DND-41 (cell line): ENCODE measurements at regions not wholly inside any gene's neighbourhood (a gene's known extent, or its start where the extent isn't known, plus 50 kb on each side); places are given as distances from the start of the nearest gene placed in this dataset.

Experiments used
- ATAC-seq: fragments of 200-7000 bp; cut with Tn5 transposase; 3 replicates; pipeline ENCODE4 v1.9.1; 2021; ENCODE audit warnings: low read depth; ENCODE audit not compliant: insufficient read depth
- DNase-seq: peaks from one replicate; pipeline ENCODE4 v3.0.0-alpha.2; 2020
- H2AFZ ChIP-seq: 2 replicates; pipeline ENCODE4 v1.6.0; 2012; ENCODE audit warnings: low read depth, low read length
- H3K27ac ChIP-seq: 2 replicates; pipeline ENCODE4 v1.5.1; 2012; ENCODE audit warnings: low read length, inconsistent platforms
- H3K27me3 ChIP-seq: fragments of 200-600 bp; sonication (generic); 2 replicates; pipeline ENCODE4 v1.6.0; 2012; ENCODE audit warnings: low read length, mild to moderate bottlenecking, inconsistent platforms; ENCODE audit not compliant: insufficient read depth, poor library complexity
- H3K36me3 ChIP-seq: 2 replicates; pipeline ENCODE4 v1.5.1; 2012; ENCODE audit warnings: low read length, inconsistent platforms; ENCODE audit not compliant: insufficient read depth
- H3K4me1 ChIP-seq: 2 replicates; pipeline ENCODE4 v1.5.1; 2012; ENCODE audit warnings: mild to moderate bottlenecking, low read length; ENCODE audit not compliant: insufficient read depth
- H3K4me2 ChIP-seq: 2 replicates; pipeline ENCODE4 v1.6.0; 2012; ENCODE audit warnings: mild to moderate bottlenecking, moderate library complexity, low read length, inconsistent platforms; ENCODE audit not compliant: insufficient read depth
- H3K4me3 ChIP-seq, 2 experiments: fragments of 200-600 bp in 1 of 2; shearing (Covaris generic) in 1 of 2; 2 replicates each; pipeline ENCODE4 v1.5.1; 2012 to 2016; ENCODE audit warnings: inconsistent platforms in 2 of 2, low read length in 2 of 2, mild to moderate bottlenecking in 2 of 2, low read depth in 1 of 2, moderate library complexity in 1 of 2
- H3K79me2 ChIP-seq: 2 replicates; pipeline ENCODE4 v1.6.0; 2012; ENCODE audit warnings: low read length, inconsistent platforms; ENCODE audit not compliant: insufficient read depth
- H3K9ac ChIP-seq: 2 replicates; pipeline ENCODE4 v1.6.0; 2012; ENCODE audit warnings: low read depth, mild to moderate bottlenecking, inconsistent platforms, low read length, moderate library complexity
- H3K9me3 ChIP-seq: 2 replicates; pipeline ENCODE4 v1.5.1; 2012; ENCODE audit warnings: low read length, moderate library complexity, mild to moderate bottlenecking, inconsistent platforms; ENCODE audit not compliant: insufficient read depth, severe bottlenecking
- H4K20me1 ChIP-seq: 2 replicates; pipeline ENCODE4 v1.6.0; 2012; ENCODE audit warnings: low read length; ENCODE audit not compliant: insufficient read depth
- CTCF ChIP-seq: IDR thresholded peaks from 2 replicates; pipeline ENCODE4 v1.5.1; 2012; ENCODE audit warnings: borderline replicate concordance, low read length, moderate library complexity, mild to moderate bottlenecking; ENCODE audit not compliant: poor library complexity, severe bottlenecking; ENCODE audit errors: extremely low read depth
- EZH2 ChIP-seq: IDR thresholded peaks from 3 replicates; pipeline ENCODE4 v1.6.1; 2012; ENCODE audit warnings: borderline replicate concordance, low read depth, mild to moderate bottlenecking, moderate library complexity, low read length, inconsistent platforms; ENCODE audit not compliant: severe bottlenecking

DNA sequence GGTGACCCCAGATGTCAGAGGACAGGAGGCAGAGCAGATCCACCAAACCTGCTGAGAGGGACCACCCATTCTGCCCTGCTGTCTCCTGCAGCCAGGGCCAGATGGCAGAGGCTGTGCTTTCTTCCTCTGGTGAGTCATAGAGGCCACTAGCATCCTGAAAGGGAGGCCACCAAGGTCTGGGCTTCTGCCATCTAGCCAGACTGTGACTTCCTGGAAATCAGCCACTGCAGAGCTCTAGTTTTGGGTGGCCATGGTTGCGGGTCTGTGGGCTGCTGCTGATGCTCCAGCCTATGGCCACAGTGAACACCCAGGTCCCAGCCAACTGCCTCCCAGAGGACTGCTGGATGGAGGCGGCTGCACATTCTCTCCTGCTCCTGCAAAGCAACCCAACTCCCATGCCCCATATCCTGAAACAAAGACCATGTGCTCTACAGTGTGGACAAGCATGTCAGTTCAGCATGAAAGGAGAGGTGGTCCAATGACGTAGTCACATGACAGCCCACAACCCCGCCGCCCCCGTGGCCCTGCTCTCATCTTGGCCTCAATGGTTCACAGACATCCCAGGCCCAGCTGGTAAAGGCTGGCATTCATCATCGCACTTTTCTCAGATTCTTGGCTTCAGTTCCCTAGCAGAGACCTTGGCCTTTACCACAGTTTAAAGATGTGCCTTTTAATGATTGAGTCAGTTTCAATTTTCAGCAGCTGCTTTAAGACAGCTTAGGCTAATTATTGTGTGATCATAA is 73.9 kb upstream of the CXCL12 start:
- H4K20me1 ChIP-seq = no peaks in the 10 kb centered on the region
- H3K4me1 ChIP-seq = no peaks in the 10 kb centered on the region
- no peak overlapping the region for H3K9ac ChIP-seq
- no peak overlapping the region for H3K4me3 ChIP-seq
- no peaks in the 10 kb centered on the region for H3K36me3 ChIP-seq
- TF ChIP-seq EZH2 (no peak), CTCF (no peak)
- no peak overlapping the region for H3K4me2 ChIP-seq
- DNase-seq = no peak
- no peak overlapping the region for H3K27ac ChIP-seq
- ATAC-seq = no peak
- no peaks in the 10 kb centered on the region for H3K27me3 ChIP-seq
- no peaks in the 10 kb centered on the region for H3K9me3 ChIP-seq
- no peaks in the 10 kb centered on the region for H3K79me2 ChIP-seq
- no peak overlapping the region for H2AFZ ChIP-seq

GRCh38 chr10:44459671-44460070 is 74.8 kb upstream of the CXCL12 start:
- DNase-seq (no peak), ATAC-seq (no peak)
- Histone ChIP-seq H3K36me3 (no peaks in the 10 kb centered on the region), H3K27me3 (no peaks in the 10 kb centered on the region), H3K79me2 (no peaks in the 10 kb centered on the region), H3K9ac (no peak overlapping the region), H3K4me3 (no peak overlapping the region), H4K20me1 (no peaks in the 10 kb centered on the region), H3K4me1 (no peaks in the 10 kb centered on the region), H2AFZ (no peak overlapping the region), H3K9me3 (no peaks in the 10 kb centered on the region), H3K4me2 (no peak overlapping the region), H3K27ac (no peak overlapping the region)
- TF ChIP-seq EZH2 = no peak

DNA sequence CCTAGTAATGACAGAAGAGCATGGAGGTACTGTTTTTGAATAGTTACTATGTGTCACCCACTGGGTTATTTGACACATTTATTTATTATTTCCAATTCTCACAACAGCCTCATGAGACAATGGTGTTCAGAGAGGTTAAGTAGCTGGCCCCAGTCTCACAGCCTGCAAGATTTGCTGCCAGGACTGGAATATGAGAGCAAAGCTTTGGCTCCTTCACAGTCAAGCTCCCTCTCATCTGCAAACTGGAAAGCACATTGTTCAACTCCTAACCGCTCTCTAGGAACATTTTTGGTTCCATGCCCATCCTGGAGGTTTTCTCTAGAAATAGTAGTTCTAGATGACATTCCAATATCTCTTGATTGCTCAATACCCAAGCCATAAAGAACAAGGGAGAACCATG is 75.5 kb upstream of the CXCL12 start:
- H3K4me1 ChIP-seq = no peaks in the 10 kb centered on the region
- no peaks in the 10 kb centered on the region for H3K27me3 ChIP-seq
- H3K4me2 ChIP-seq = no peak overlapping the region
- TF ChIP-seq EZH2 (no peak), CTCF (no peak)
- no peaks in the 10 kb centered on the region for H3K79me2 ChIP-seq
- H4K20me1 ChIP-seq = no peaks in the 10 kb centered on the region
- no peak overlapping the region for H3K9ac ChIP-seq
- H3K36me3 ChIP-seq = no peaks in the 10 kb centered on the region
- no peak for ATAC-seq
- DNase-seq = no peak
- no peak overlapping the region for H3K4me3 ChIP-seq
- H3K9me3 ChIP-seq = no peaks in the 10 kb centered on the region
- H2AFZ ChIP-seq = no peak overlapping the region
- no peak overlapping the region for H3K27ac ChIP-seq

- no peaks in the 10 kb centered on the region for H3K27me3 ChIP-seq
- no peak overlapping the region for H2AFZ ChIP-seq
- no peaks in the 10 kb centered on the region for H4K20me1 ChIP-seq
- DNase-seq (no peak), ATAC-seq (no peak)
- no peaks in the 10 kb centered on the region for H3K79me2 ChIP-seq
- no peak overlapping the region for H3K4me2 ChIP-seq
- H3K4me3 ChIP-seq = no peak overlapping the region
- H3K27ac ChIP-seq = no peak overlapping the region
- H3K4me1 ChIP-seq = no peaks in the 10 kb centered on the region
- TF ChIP-seq CTCF (no peak), EZH2 (no peak)
- no peaks in the 10 kb centered on the region for H3K36me3 ChIP-seq
- no peak overlapping the region for H3K9ac ChIP-seq
- H3K9me3 ChIP-seq = no peaks in the 10 kb centered on the region
Measured at GRCh38 chr10:44462338-44462914, 77.5 kb upstream of the CXCL12 start.
